Progenitor cell of endocrine pancreas (in vitro differentiated cells): ENCODE measurements at regions not wholly inside any gene's neighbourhood (a gene's known extent, or its start where the extent isn't known, plus 50 kb on each side); places are given as distances from the start of the nearest gene placed in this dataset.

Experiments
- DNase-seq: peaks from one replicate; pipeline ENCODE4 v3.0.0; 2021; ENCODE audit warnings: low spot score; ENCODE audit not compliant: unreplicated experiment
- H3K27ac Mint-ChIP-seq: 2 replicates; pipeline ENCODE4 v1.8.0; 2021; ENCODE audit warnings: mild to moderate bottlenecking, moderate library complexity, mixed read lengths
- H3K27me3 Mint-ChIP-seq: 2 replicates; pipeline ENCODE4 v1.8.0; 2021; ENCODE audit warnings: mixed read lengths
- H3K36me3 Mint-ChIP-seq: 2 replicates; pipeline ENCODE4 v1.8.0; 2022; ENCODE audit warnings: mixed read lengths; ENCODE audit not compliant: insufficient read depth
- H3K4me1 Mint-ChIP-seq: 2 replicates; pipeline ENCODE4 v1.8.0; 2021; ENCODE audit warnings: low read depth, mixed read lengths
- H3K4me3 Mint-ChIP-seq: 2 replicates; pipeline ENCODE4 v1.8.0; 2021; ENCODE audit warnings: low read depth, mild to moderate bottlenecking, moderate library complexity, mixed read lengths
- H3K9me3 Mint-ChIP-seq: 2 replicates; pipeline ENCODE4 v1.8.0; 2021; ENCODE audit warnings: low read depth, mixed read lengths
- CTCF ChIP-seq: fragments of 200-600 bp; sonication (generic); IDR thresholded peaks from one replicate; pipeline ENCODE4 v1.5.0; 2021; ENCODE audit warnings: antibody characterized with exemption, mild to moderate bottlenecking; ENCODE audit not compliant: unreplicated experiment

DNA sequence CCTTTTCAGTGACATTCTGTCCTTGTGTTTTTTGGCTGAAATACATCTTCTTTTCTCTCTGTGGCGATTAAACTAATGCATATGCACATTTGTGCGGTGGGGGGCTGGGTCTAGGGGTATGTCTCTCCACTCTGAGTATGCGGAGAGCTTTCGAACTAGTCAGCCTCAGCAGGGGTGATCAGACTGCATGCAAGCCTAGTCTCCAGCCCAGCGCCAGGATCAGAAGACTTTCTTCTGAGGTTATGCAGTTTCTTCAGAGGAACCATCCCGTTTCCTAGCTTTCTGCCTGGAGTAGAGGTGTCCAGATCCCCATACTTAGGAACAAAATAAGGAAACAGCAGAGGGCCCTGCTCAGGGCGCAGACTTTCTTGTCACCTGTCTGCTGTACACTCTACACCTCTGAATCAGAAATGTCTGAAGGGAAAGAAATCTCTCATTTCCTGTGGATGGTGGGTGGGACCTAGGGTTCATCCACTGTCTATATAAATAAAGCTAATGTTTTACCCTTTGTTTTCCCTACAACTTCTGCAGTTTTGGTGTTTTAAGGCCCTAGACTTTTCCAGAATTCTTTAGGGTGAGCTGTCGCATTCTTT is 230.4 kb downstream of the ABHD5 start:
- peaks cover 45% of the 10 kb centered on the region for H3K27me3 Mint-ChIP-seq
- H3K27ac Mint-ChIP-seq: no peak overlapping the region
- H3K36me3 Mint-ChIP-seq: no peaks in the 10 kb centered on the region
- peaks cover 3% of the 10 kb centered on the region for H3K9me3 Mint-ChIP-seq
- H3K4me3 Mint-ChIP-seq: no peak overlapping the region
- TF ChIP-seq CTCF: no peak
- H3K4me1 Mint-ChIP-seq: no peaks in the 10 kb centered on the region
- no peak for DNase-seq

- Mint-ChIP-seq H3K4me3 (no peak overlapping the region), H3K36me3 (no peaks in the 10 kb centered on the region), H3K4me1 (no peaks in the 10 kb centered on the region), H3K27me3 (peaks cover 45% of the 10 kb centered on the region), H3K27ac (no peak overlapping the region), H3K9me3 (peaks cover 3% of the 10 kb centered on the region)
- TF ChIP-seq CTCF: no peak
- DNase-seq: no peak
Measured at GRCh38 chr3:43922374-43922773, 231.6 kb downstream of the ABHD5 start.

- Mint-ChIP-seq H3K9me3 (peaks cover 3% of the 10 kb centered on the region), H3K27ac (no peak overlapping the region), H3K4me1 (no peaks in the 10 kb centered on the region), H3K36me3 (no peaks in the 10 kb centered on the region), H3K27me3 (peaks cover 50% of the 10 kb centered on the region), H3K4me3 (no peak overlapping the region)
- no peak for DNase-seq
- no peak for TF ChIP-seq CTCF
Measured at GRCh38 chr3:43923104-43923882, 232.6 kb downstream of the ABHD5 start.

DNA sequence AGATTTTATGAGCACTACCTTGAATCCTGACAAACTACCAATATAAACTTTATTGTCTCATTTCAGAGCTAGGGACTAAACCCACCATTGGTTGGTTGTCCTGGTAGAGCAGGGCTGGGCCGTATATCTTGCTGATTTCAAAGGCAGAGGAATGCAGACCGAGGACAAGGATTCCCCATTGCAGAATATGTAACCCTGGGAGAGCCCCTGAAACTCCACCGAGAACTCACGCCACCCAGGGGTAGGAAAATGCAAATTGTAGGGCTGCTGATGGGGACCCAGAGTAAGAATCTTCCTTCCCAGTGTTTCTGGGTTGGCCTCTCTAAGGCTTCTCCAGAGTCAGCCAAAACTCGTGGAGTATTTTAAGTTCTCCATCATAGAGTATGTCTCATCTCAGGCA is 235.3 kb downstream of the ABHD5 start:
- Mint-ChIP-seq H3K27ac (no peak overlapping the region), H3K36me3 (no peaks in the 10 kb centered on the region), H3K4me1 (no peaks in the 10 kb centered on the region), H3K9me3 (peaks cover 3% of the 10 kb centered on the region), H3K27me3 (peaks cover 34% of the 10 kb centered on the region), H3K4me3 (no peak overlapping the region)
- no peak for TF ChIP-seq CTCF
- DNase-seq: no peak

GRCh38 chr3:43932921-43933320 is 242.2 kb downstream of the ABHD5 start:
- Mint-ChIP-seq H3K27ac (no peak overlapping the region), H3K9me3 (peaks cover 7% of the 10 kb centered on the region), H3K27me3 (peaks cover 17% of the 10 kb centered on the region), H3K4me1 (no peaks in the 10 kb centered on the region), H3K4me3 (no peak overlapping the region), H3K36me3 (no peaks in the 10 kb centered on the region)
- TF ChIP-seq CTCF: no peak
- no peak for DNase-seq
